Endometrium (tissue), 2 donors: ENCODE measurements at regions not wholly inside any gene's neighbourhood (a gene's known extent, or its start where the extent isn't known, plus 50 kb on each side); places are given as distances from the start of the nearest gene placed in this dataset.
A peak's percentile ranks its signal among the peaks of the same experiment; 100 is the strongest.
"Not testable (repeated sequence)": the region's sequence is repeated elsewhere in the genome, so short reads cannot be mapped to it uniquely, and the experiment has no call there.

ENCODE experiments used
- FAIRE-seq: peaks from 2 replicates; lab custom pipeline; 2012; peaks lifted over from hg19 to GRCh38; lab: Jason Lieb, UNC
- donor health status: control.
- donor health status: control.

GRCh38 chr5:92990771-92991170 lies 590.2 kb downstream of the NR2F1-AS1 start:
- no peak for FAIRE-seq

DNA sequence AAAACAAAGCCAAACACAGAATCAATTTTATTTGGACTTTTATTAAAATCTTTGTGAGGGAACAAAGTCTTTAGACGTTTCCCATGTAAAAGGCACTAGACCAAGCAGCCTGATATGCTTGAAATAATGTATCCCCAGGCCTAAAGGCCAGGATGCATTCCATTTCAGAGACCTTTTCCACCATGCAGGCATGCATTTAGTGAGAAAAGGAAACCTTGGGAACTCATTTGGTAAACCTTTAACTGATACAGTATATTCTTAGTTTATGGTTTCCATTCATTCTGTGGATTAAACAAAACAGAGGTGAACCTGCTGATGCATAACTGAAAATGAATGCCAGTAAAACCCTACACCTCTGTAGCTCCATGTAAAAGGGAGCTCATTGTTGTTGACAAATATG lies 600.0 kb downstream of the NR2F1-AS1 start:
- no peak for FAIRE-seq

- FAIRE-seq: no peak
These were observed 600.5 kb downstream of the NR2F1-AS1 start for GRCh38 chr5:92980491-92980890.

DNA sequence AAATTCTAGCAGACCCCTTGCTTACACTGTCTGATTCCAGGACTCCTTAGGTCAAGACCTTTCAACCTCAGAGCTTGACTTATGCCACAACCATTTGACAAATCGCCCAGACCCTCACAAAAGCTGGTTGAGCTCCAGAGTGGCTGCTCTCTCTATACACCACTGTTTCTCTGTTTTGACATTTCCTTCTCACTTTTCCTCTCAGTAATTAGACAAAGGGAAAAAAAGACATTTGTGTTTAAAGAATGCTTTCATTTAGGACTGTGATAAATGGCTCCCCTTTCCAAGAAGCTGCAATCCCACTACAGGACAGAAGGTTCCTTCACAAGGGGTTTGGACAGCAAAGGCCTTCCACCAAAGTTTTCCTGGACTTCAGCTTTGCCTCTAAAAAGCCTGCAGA lies 601.3 kb downstream of the NR2F1-AS1 start:
- FAIRE-seq: no peak

DNA sequence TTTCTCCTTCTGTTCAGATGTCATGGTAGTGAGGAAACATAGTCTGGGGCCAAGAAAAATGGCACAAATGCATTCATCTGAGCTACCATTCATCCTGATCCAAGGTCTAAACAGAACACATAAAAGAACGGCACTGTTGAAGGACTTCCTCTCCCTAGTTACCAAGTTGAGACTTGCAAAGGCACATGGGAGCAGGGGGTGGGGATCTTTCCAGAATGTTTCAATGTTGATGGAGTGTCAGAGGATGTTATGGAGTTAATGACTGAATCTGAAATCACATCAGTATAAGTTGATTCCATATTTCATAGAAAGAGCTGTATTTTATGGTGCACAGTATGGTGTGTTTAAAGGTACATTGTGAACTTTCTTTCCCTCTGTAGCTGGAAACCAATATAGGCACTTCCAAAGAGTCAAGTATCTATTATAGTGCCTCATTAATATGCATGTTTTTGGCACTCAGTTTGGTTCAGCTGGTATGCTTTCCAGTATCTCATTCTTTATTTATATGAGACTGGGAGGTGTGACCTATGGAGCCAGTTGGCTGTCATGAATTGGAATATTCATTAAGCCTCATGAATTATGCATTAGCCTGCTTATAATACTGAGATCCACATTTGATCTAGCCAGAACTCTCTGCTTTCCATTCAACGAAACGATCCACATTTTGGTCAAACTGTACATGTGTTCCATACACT lies 603.0 kb downstream of the NR2F1-AS1 start:
- FAIRE-seq: no peak

DNA sequence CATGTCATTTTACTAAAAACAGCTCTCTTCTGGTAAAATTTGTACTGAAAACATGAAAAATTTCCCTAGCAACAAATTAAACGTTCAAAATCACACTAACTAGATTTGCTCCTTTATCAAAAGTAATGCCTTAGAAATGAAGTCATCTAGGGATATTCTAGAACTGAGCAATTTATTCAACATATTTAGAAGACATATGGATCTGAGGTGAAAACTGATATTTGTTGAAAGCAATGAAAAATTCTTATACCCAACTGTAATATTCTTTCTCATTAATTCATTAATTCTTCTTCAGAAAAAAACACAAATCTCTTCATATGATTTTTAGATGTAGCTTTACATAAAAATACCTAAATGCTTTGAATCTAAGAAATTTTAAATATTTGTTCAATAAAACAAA lies 604.9 kb downstream of the NR2F1-AS1 start:
- no peak for FAIRE-seq

DNA sequence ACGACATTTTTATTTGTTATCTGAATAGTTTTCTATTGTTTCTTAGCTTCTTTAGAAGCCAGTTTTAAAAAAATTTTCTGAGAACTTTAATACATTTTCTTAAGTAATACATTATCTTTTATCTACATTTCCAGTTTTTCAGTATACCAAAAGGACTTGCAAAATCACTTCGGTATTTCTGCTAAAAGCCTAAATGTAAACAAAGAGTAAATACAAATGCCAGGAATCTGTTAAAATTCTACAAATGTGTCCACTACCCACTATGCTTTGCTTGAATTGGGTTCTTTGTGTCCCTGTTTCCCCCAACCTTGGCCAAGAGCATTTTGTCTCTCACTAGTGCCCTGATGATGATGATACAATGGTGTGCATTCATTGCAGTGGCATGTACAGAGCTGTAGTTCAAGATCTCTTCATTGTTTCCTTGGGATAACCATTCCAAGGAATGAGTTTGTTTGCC lies 611.2 kb downstream of the NR2F1-AS1 start:
- FAIRE-seq: no peak

DNA sequence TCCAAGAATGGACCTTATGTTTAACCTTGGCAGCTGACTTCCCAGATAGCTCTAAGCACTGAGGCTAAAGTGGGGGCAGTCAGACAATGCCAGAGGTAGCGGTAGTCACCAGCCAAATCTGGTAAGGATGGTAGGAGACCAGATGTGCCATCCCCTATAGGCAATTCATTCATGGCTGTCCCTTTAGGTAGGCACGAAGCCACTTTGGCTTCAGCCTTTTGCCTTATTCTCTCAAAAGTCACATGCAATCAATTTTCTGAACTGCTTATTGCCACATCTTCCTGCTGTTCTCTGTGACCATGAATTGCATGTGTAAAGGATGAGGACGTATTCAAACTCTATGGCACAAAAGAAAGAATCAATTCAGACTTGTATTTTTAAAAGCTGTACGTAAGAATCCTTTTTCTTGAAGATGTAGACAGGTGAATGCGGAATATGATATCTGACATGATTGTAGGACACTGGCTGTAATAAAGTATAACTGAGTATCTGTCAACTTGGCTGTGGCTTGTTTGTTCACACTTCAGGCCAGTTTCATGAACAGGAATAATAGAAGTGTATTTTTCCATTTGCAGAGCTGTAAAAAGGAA lies 611.7 kb downstream of the NR2F1-AS1 start:
- FAIRE-seq: no peak

DNA sequence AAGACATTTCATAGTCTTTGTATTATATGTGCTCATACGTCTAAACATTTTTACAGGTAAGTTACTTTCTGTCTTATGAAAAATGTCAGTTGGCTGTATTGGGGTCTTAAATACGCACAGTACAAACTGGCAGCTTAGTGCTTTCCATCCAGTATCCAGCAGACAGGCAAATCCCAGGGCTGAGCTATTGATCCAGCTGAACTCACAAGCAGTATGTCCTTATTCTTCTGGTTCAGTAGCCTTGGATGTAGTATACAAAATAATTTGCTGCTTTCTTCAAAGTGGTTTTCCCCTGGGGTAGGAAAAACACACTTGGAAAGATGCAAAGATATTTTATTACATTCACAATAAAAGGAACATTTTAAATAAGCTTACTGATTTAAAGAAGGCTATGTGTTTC lies 617.2 kb downstream of the NR2F1-AS1 start:
- FAIRE-seq: no peak

- FAIRE-seq: no peak
These were observed 618.3 kb downstream of the NR2F1-AS1 start for GRCh38 chr5:92962752-92963151.

DNA sequence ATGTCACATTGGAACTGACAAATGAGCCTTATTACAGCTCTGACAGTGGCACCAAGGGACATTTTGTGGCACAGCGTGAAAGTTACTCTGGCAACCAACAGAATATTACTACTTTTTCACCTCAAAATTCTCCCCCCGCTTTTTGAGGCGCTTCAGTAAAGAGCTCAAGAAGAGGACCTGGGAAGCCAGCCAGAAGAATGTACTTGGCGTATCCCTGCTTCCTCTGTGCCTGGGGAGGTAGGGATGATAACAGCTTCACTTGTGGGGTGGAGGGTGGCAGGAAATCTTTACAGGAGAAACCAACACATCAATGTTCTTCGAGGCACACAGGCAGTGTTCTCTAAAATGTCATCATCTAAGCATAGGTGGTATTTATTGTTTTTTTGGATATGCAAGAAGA lies 624.1 kb downstream of the NR2F1-AS1 start:
- FAIRE-seq: no peak

- peak; percentile 57 for FAIRE-seq
These were observed 628.8 kb downstream of the NR2F1-AS1 start for GRCh38 chr5:92952243-92952642.

DNA sequence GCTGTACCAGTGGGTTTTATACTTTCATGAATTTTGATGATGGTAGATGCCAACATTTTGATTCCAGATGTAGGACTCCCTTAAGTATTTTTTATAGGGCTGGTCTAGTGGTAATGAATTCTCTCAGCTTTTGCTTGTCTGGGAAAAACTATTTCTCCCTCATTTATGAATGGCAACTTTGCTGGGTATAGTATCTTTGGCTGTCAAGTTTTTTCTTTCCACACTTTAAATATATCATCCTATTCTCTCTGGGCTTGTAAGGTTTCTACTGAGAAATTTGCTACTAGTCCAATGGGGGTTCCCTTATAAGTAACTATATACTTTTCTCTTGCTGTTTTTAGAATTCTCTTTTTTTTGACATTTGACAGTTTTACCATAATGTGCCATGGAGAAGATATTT lies 629.3 kb downstream of the NR2F1-AS1 start:
- no peak for FAIRE-seq

DNA sequence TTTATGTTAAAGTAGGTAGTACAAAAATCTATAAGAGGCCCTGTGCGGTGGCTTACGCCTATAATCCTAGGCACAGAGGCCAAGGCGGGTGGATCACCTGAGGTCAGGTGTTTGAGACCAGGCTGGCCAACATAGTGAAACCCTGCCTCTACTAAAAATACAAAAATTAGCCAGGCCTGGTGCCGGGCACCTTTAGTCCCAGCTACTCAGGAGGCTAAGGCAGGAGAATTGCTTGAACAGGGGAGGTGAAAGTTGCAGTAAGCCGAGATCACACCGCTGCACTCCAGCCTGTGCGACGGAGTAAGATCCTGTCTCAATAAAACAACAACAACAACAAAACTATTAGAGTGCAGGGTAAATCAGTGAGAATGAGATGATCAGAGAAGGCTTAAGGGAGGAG lies 634.5 kb downstream of the NR2F1-AS1 start:
- no peak for FAIRE-seq

GRCh38 chr5:92945605-92946097 lies 635.4 kb downstream of the NR2F1-AS1 start:
- no peak for FAIRE-seq

- peak; percentile 100 for FAIRE-seq
These were observed 636.0 kb downstream of the NR2F1-AS1 start for GRCh38 chr5:92944903-92945604.

GRCh38 chr5:92944337-92944736 lies 636.7 kb downstream of the NR2F1-AS1 start:
- no peak for FAIRE-seq

- FAIRE-seq: no peak
These were observed 638.3 kb downstream of the NR2F1-AS1 start for GRCh38 chr5:92942762-92943161.

GRCh38 chr5:92941806-92942205 lies 639.2 kb downstream of the NR2F1-AS1 start:
- no peak for FAIRE-seq

GRCh38 chr5:92939428-92939827 lies 641.6 kb downstream of the NR2F1-AS1 start:
- no peak for FAIRE-seq

GRCh38 chr5:92937396-92937795 lies 643.6 kb downstream of the NR2F1-AS1 start:
- FAIRE-seq: not testable (repeated sequence)

DNA sequence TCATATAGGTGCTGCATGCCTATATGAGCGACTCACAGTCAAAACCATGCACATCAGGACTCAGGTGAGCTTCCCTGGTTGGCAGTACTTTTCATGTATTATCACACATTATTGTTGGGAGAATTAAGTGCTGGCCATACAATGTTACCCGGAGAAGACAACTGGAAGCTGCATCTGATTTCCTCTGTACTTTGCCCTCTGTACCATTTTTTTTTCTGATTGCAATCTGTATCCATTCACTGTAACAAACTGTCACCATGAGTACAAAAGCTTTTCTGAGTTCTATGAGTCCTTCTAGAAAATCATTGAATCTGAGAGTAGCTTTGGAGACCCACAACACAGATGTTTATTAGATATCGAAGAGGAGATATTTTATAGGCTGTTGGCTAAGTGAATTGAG lies 651.0 kb downstream of the NR2F1-AS1 start:
- no peak for FAIRE-seq

- no peak for FAIRE-seq
These were observed 653.7 kb downstream of the NR2F1-AS1 start for GRCh38 chr5:92927291-92927778.
